Transverse colon (tissue), 4 donors: ENCODE measurements at regions not wholly inside any gene's neighbourhood (a gene's known extent, or its start where the extent isn't known, plus 50 kb on each side); places are given as distances from the start of the nearest gene placed in this dataset.

Experiments
- CTCF ChIP-seq, 5 experiments: fragments of 200-600 bp in 3 of 5; fragments of 450-650 bp in 2 of 5; sonication (generic) in 3 of 5; IDR thresholded peaks; 1 replicate in 2 of 5; 2 replicates in 3 of 5; pipeline ENCODE4 v1.5.1; 2016 to 2017; ENCODE audit warnings: antibody characterized with exemption in 5 of 5, inconsistent platforms in 3 of 5, mild to moderate bottlenecking in 2 of 5, moderate library complexity in 1 of 5
- EP300 ChIP-seq: sonication (generic); formaldehyde crosslinking; IDR thresholded peaks from one replicate; pipeline ENCODE4 v1.6.1; 2017; ENCODE audit warnings: antibody characterized with exemption, low read depth
- POLR2A ChIP-seq: fragments of 450-650 bp; IDR thresholded peaks from one replicate; pipeline ENCODE4 v1.6.1; 2016; ENCODE audit warnings: antibody characterized with exemption, mild to moderate bottlenecking, moderate library complexity
- POLR2AphosphoS5 ChIP-seq, 3 donors: sonication (generic); formaldehyde crosslinking; IDR thresholded peaks; one replicate each; pipeline ENCODE4 v1.6.1; 2016; ENCODE audit warnings: antibody characterized with exemption in 3 of 3

GRCh38 chr1:239225396-239225795 is 161.0 kb upstream of the CHRM3 start:
- TF ChIP-seq EP300 (no peak), CTCF (IDR thresholded peaks at IDR 0.05) (no peak), POLR2AphosphoS5 (IDR thresholded peaks at IDR 0.05) (no peak), POLR2A (no peak)
